Liver (tissue), 3 donors: ENCODE measurements at regions not wholly inside any gene's neighbourhood (a gene's known extent, or its start where the extent isn't known, plus 50 kb on each side); places are given as distances from the start of the nearest gene placed in this dataset.

Source experiments
- ATF3 ChIP-seq: IDR thresholded peaks from 2 replicates; pipeline ENCODE4 v1.6.1; 2016; ENCODE audit warnings: antibody characterized with exemption
- CTCF ChIP-seq: fragments of 150-350 bp; IDR thresholded peaks from 2 replicates; pipeline ENCODE4 v1.5.1; 2017; ENCODE audit warnings: improper control_type of control experiment, low read depth, low read length; ENCODE audit not compliant: missing input control
- EGR1 ChIP-seq, 2 donors: IDR thresholded peaks; 2 replicates each; pipeline ENCODE4 v1.6.1; 2016 to 2018; ENCODE audit warnings: antibody characterized with exemption in 2 of 2, low read depth in 2 of 2
- GABPA ChIP-seq, 2 donors: IDR thresholded peaks in 1 of 2; conservative IDR thresholded peaks in 1 of 2; 2 replicates each; pipeline ENCODE4 v1.6.1; 2016; ENCODE audit warnings: antibody characterized with exemption in 2 of 2, mild to moderate bottlenecking in 1 of 2, moderate library complexity in 1 of 2
- JUND ChIP-seq, 2 donors: IDR thresholded peaks; 2 replicates each; pipeline ENCODE4 v1.6.1; 2016; ENCODE audit warnings: antibody characterized with exemption in 2 of 2
- MAX ChIP-seq: IDR thresholded peaks from 2 replicates; pipeline ENCODE4 v1.6.1; 2016; ENCODE audit warnings: antibody characterized with exemption
- NR2F2 ChIP-seq: IDR thresholded peaks from 2 replicates; pipeline ENCODE4 v1.6.1; 2016; ENCODE audit warnings: antibody characterized with exemption
- RAD21 ChIP-seq, 2 donors: IDR thresholded peaks; 2 replicates each; pipeline ENCODE4 v1.6.1; 2016; ENCODE audit warnings: antibody characterized with exemption in 2 of 2, mild to moderate bottlenecking in 2 of 2
- REST ChIP-seq: IDR thresholded peaks from 2 replicates; pipeline ENCODE4 v1.6.1; 2016; ENCODE audit warnings: antibody characterized with exemption, mild to moderate bottlenecking
- RXRA ChIP-seq, 2 donors: IDR thresholded peaks; 2 replicates each; pipeline ENCODE4 v1.6.1; 2017 to 2018; ENCODE audit warnings: antibody characterized with exemption in 2 of 2, mild to moderate bottlenecking in 1 of 2
- SP1 ChIP-seq: IDR thresholded peaks from 2 replicates; pipeline ENCODE4 v1.6.1; 2018; ENCODE audit warnings: antibody characterized with exemption, mild to moderate bottlenecking
- TAF1 ChIP-seq: conservative IDR thresholded peaks from 2 replicates; pipeline ENCODE4 v1.6.1; 2016; ENCODE audit warnings: antibody characterized with exemption, mild to moderate bottlenecking
- YY1 ChIP-seq: IDR thresholded peaks from 2 replicates; pipeline ENCODE4 v1.6.1; 2016; ENCODE audit warnings: antibody characterized with exemption, mild to moderate bottlenecking
- ZBTB33 ChIP-seq: IDR thresholded peaks from 2 replicates; pipeline ENCODE4 v1.6.1; 2016; ENCODE audit warnings: antibody characterized with exemption
- donor health status: healthy.
- donor health status: healthy.

GRCh38 chr4:3871881-3872833, 106.0 kb downstream of the ADRA2C start:
- no peak for TF ChIP-seq CTCF
- TF ChIP-seq NR2F2 = no peak
- no peak for TF ChIP-seq YY1
- TF ChIP-seq RXRA (IDR thresholded peaks at IDR 0.05) = no peak
- no peak for TF ChIP-seq SP1
- no peak for TF ChIP-seq RAD21 (IDR thresholded peaks at IDR 0.05)
- no peak for TF ChIP-seq GABPA (IDR thresholded peaks at IDR 0.05 in 1 of 2, conservative IDR thresholded peaks at IDR 0.05 in 1 of 2)
- TF ChIP-seq REST = no peak
- no peak for TF ChIP-seq MAX
- TF ChIP-seq JUND (IDR thresholded peaks at IDR 0.05) = no peak
- TF ChIP-seq EGR1 (IDR thresholded peaks at IDR 0.05; ENCODE audit: low read depth in 2 of 2) = no peak
- TF ChIP-seq ATF3 = no peak
- TF ChIP-seq TAF1 = no peak
- no peak for TF ChIP-seq ZBTB33
